Trophoblast cell (in vitro differentiated cells and primary cell): ENCODE measurements at regions not wholly inside any gene's neighbourhood (a gene's known extent, or its start where the extent isn't known, plus 50 kb on each side); places are given as distances from the start of the nearest gene placed in this dataset.

ENCODE experiments used
- DNase-seq, 2 donors: peaks; one replicate each; pipeline ENCODE4 v3.0.0-alpha.2; 2016
- H2AFZ ChIP-seq: 2 replicates; pipeline ENCODE4 v1.6.1; 2013; ENCODE audit warnings: low read length, moderate library complexity, mild to moderate bottlenecking; ENCODE audit not compliant: insufficient read depth, poor library complexity
- H2AK5ac ChIP-seq: 2 replicates; pipeline ENCODE4 v1.6.1; 2013; ENCODE audit warnings: mild to moderate bottlenecking, low read length
- H2BK120ac ChIP-seq: 2 replicates; pipeline ENCODE4 v1.6.1; 2013; ENCODE audit warnings: low read length, mild to moderate bottlenecking, moderate library complexity; ENCODE audit not compliant: insufficient read depth, poor library complexity
- H2BK12ac ChIP-seq: 2 replicates; pipeline ENCODE4 v1.6.1; 2013; ENCODE audit warnings: mild to moderate bottlenecking, low read length, moderate library complexity
- H2BK5ac ChIP-seq: 2 replicates; pipeline ENCODE4 v1.6.1; 2013; ENCODE audit warnings: low read length, low read depth, moderate library complexity, mild to moderate bottlenecking; ENCODE audit not compliant: poor library complexity
- H3K14ac ChIP-seq: 2 replicates; pipeline ENCODE4 v1.6.1; 2013; ENCODE audit warnings: mild to moderate bottlenecking, low read length
- H3K18ac ChIP-seq: 2 replicates; pipeline ENCODE4 v1.6.1; 2013; ENCODE audit warnings: mild to moderate bottlenecking, low read length
- H3K23ac ChIP-seq: 2 replicates; pipeline ENCODE4 v1.6.1; 2013; ENCODE audit warnings: low read length
- H3K27ac ChIP-seq: 2 replicates; pipeline ENCODE4 v1.5.1; 2013; ENCODE audit warnings: low read depth, mild to moderate bottlenecking, inconsistent platforms, low read length, moderate library complexity
- H3K27me3 ChIP-seq: 2 replicates; pipeline ENCODE4 v1.6.1; 2013; ENCODE audit warnings: inconsistent platforms, mild to moderate bottlenecking, low read length, moderate library complexity; ENCODE audit not compliant: insufficient read depth
- H3K36me3 ChIP-seq, 2 experiments: 1 replicate in 1 of 2; 2 replicates in 1 of 2; pipeline ENCODE4 v1.6.1; 2013; ENCODE audit warnings: low read length in 2 of 2, mild to moderate bottlenecking in 2 of 2, moderate library complexity in 1 of 2; ENCODE audit not compliant: insufficient read depth in 2 of 2, control insufficient read depth in 1 of 2
- H3K4ac ChIP-seq: 2 replicates; pipeline ENCODE4 v1.6.1; 2013; ENCODE audit warnings: low read depth, mild to moderate bottlenecking, low read length, moderate library complexity
- H3K4me1 ChIP-seq, 2 experiments: 1 replicate in 1 of 2; 2 replicates in 1 of 2; pipeline ENCODE4 v1.6.1; 2013; ENCODE audit warnings: low read length in 2 of 2, mild to moderate bottlenecking in 2 of 2, moderate library complexity in 1 of 2; ENCODE audit not compliant: insufficient read depth in 2 of 2, control insufficient read depth in 1 of 2
- H3K4me2 ChIP-seq: 2 replicates; pipeline ENCODE4 v1.6.1; 2013; ENCODE audit warnings: inconsistent platforms, mild to moderate bottlenecking, low read length, moderate library complexity
- H3K4me3 ChIP-seq: 2 replicates; pipeline ENCODE4 v1.5.1; 2013; ENCODE audit warnings: mild to moderate bottlenecking, low read depth, low read length, inconsistent platforms
- H3K79me1 ChIP-seq: one replicate; pipeline ENCODE4 v1.6.1; 2013; ENCODE audit warnings: low read length
- H3K79me2 ChIP-seq: 2 replicates; pipeline ENCODE4 v1.6.1; 2013; ENCODE audit warnings: low read length, mild to moderate bottlenecking; ENCODE audit not compliant: control insufficient read depth, insufficient read depth, poor library complexity
- H3K9ac ChIP-seq: 2 replicates; pipeline ENCODE4 v1.6.1; 2013; ENCODE audit warnings: mild to moderate bottlenecking, low read length
- H3K9me3 ChIP-seq: 2 replicates; pipeline ENCODE4 v1.6.1; 2013; ENCODE audit warnings: low read depth, mild to moderate bottlenecking, control low read depth, inconsistent platforms, low read length; ENCODE audit not compliant: insufficient read depth
- H4K12ac ChIP-seq: 2 replicates; pipeline ENCODE4 v1.6.1; 2013; ENCODE audit warnings: low read depth, mild to moderate bottlenecking, low read length, moderate library complexity
- H4K8ac ChIP-seq: 2 replicates; pipeline ENCODE4 v1.6.1; 2013; ENCODE audit warnings: low read depth, mild to moderate bottlenecking, low read length, moderate library complexity
- H4K91ac ChIP-seq: one replicate; pipeline ENCODE4 v1.6.1; 2013; ENCODE audit warnings: low read depth, mild to moderate bottlenecking, low read length, moderate library complexity
- WGBS: extraction: QIAGEN DNeasy Blood & Tissue Kit; methylation state at CpG from one replicate; pipeline ENCODE4 v1.1.7; 2013; ENCODE audit warnings: missing lambda C conversion rate; ENCODE audit not compliant: insufficient read length, insufficient coverage; ENCODE audit errors: extremely low coverage; 5-methylcytosine and 5-hydroxymethylcytosine counted together

- Histone ChIP-seq H3K14ac (no peak overlapping the region), H3K27me3 (no peaks in the 10 kb centered on the region), H4K91ac (no peak overlapping the region), H3K79me1 (no peaks in the 10 kb centered on the region), H2BK12ac (no peak overlapping the region), H2AK5ac (no peak overlapping the region), H3K4me2 (no peak overlapping the region), H3K18ac (no peak overlapping the region), H3K4me3 (no peak overlapping the region), H2BK120ac (no peak overlapping the region), H4K12ac (no peak overlapping the region), H4K8ac (no peak overlapping the region), H3K4ac (no peak overlapping the region), H3K23ac (no peak overlapping the region), H3K27ac (no peak overlapping the region), H3K4me1 (no peaks in the 10 kb centered on the region), H3K79me2 (no peaks in the 10 kb centered on the region), H2AFZ (no peak overlapping the region), H2BK5ac (no peak overlapping the region), H3K9me3 (peaks cover 5% of the 10 kb centered on the region), H3K9ac (no peak overlapping the region), H3K36me3 (no peaks in the 10 kb centered on the region)
- no peak for DNase-seq
- WGBS = no CpG with 5 or more reads among the region's 8 CpGs
These were observed 194.2 kb downstream of the TENT4A start for GRCh38 chr5:6907320-6907918.

- Histone ChIP-seq H3K4ac (no peak overlapping the region), H4K91ac (no peak overlapping the region), H2BK5ac (no peak overlapping the region), H3K27me3 (no peaks in the 10 kb centered on the region), H2AFZ (no peak overlapping the region), H3K23ac (no peak overlapping the region), H3K79me1 (no peaks in the 10 kb centered on the region), H3K9ac (no peak overlapping the region), H3K36me3 (no peaks in the 10 kb centered on the region), H3K9me3 (peaks cover 2% of the 10 kb centered on the region), H3K14ac (no peak overlapping the region), H3K79me2 (no peaks in the 10 kb centered on the region), H3K18ac (no peak overlapping the region), H4K12ac (no peak overlapping the region), H4K8ac (no peak overlapping the region), H3K27ac (no peak overlapping the region), H3K4me2 (no peak overlapping the region), H2BK12ac (no peak overlapping the region), H3K4me1 (no peaks in the 10 kb centered on the region), H2AK5ac (no peak overlapping the region), H2BK120ac (no peak overlapping the region), H3K4me3 (no peak overlapping the region)
- no peak for DNase-seq
- no CpG with 5 or more reads among the region's 4 CpGs for WGBS
These were observed 196.7 kb downstream of the TENT4A start for GRCh38 chr5:6909901-6910300.

- WGBS = no CpG with 5 or more reads among the region's 3 CpGs
- Histone ChIP-seq H3K36me3 (no peaks in the 10 kb centered on the region), H3K4me3 (no peak overlapping the region), H2AFZ (no peak overlapping the region), H3K4me1 (no peaks in the 10 kb centered on the region), H4K91ac (no peak overlapping the region), H3K23ac (no peak overlapping the region), H3K27ac (no peak overlapping the region), H3K79me1 (no peaks in the 10 kb centered on the region), H2BK5ac (no peak overlapping the region), H3K27me3 (no peaks in the 10 kb centered on the region), H3K79me2 (no peaks in the 10 kb centered on the region), H3K14ac (no peak overlapping the region), H2BK120ac (no peak overlapping the region), H3K4ac (no peak overlapping the region), H3K18ac (no peak overlapping the region), H3K9me3 (peaks cover 2% of the 10 kb centered on the region), H4K12ac (no peak overlapping the region), H4K8ac (no peak overlapping the region), H3K4me2 (no peak overlapping the region), H3K9ac (no peak overlapping the region), H2BK12ac (no peak overlapping the region), H2AK5ac (no peak overlapping the region)
- peak in 1 of 2 donors; percentile 39 for DNase-seq
These were observed 197.7 kb downstream of the TENT4A start for GRCh38 chr5:6910950-6911349.

- Histone ChIP-seq H3K23ac (no peak overlapping the region), H3K9ac (no peak overlapping the region), H2BK12ac (no peak overlapping the region), H3K18ac (no peak overlapping the region), H4K8ac (no peak overlapping the region), H3K4ac (no peak overlapping the region), H3K27me3 (no peaks in the 10 kb centered on the region), H3K4me2 (no peak overlapping the region), H2AK5ac (no peak overlapping the region), H2BK120ac (no peak overlapping the region), H3K27ac (no peak overlapping the region), H3K36me3 (no peaks in the 10 kb centered on the region), H2BK5ac (no peak overlapping the region), H3K79me1 (no peaks in the 10 kb centered on the region), H3K9me3 (peaks cover 3% of the 10 kb centered on the region), H4K12ac (no peak overlapping the region), H3K14ac (no peak overlapping the region), H3K4me1 (no peaks in the 10 kb centered on the region), H3K4me3 (no peak overlapping the region), H4K91ac (no peak overlapping the region), H3K79me2 (no peaks in the 10 kb centered on the region), H2AFZ (no peak overlapping the region)
- no peak for DNase-seq
- WGBS = no CpG with 5 or more reads among the region's 2 CpGs
These were observed 201.1 kb downstream of the TENT4A start for GRCh38 chr5:6914347-6914746.
